Ectodermal cell (in vitro differentiated cells): ENCODE measurements at regions not wholly inside any gene's neighbourhood (a gene's known extent, or its start where the extent isn't known, plus 50 kb on each side); places are given as distances from the start of the nearest gene placed in this dataset.
"Not testable (repeated sequence)": the region's sequence is repeated elsewhere in the genome, so short reads cannot be mapped to it uniquely, and the experiment has no call there.

ENCODE experiments used
- H3K27ac ChIP-seq: 2 replicates; pipeline ENCODE4 v1.7.0; 2013; ENCODE audit warnings: mild to moderate bottlenecking, low read depth, low read length; ENCODE audit not compliant: insufficient read depth, poor library complexity, severe bottlenecking
- H3K27me3 ChIP-seq: 2 replicates; pipeline ENCODE4 v1.7.0; 2013; ENCODE audit warnings: mild to moderate bottlenecking, low read length; ENCODE audit not compliant: insufficient read depth, control insufficient read depth, poor library complexity, severe bottlenecking
- H3K36me3 ChIP-seq: one replicate; pipeline ENCODE4 v1.7.0; 2013; ENCODE audit warnings: low read length; ENCODE audit not compliant: control insufficient read depth, insufficient read depth
- H3K4me1 ChIP-seq: one replicate; pipeline ENCODE4 v1.7.0; 2013; ENCODE audit warnings: low read length; ENCODE audit not compliant: control insufficient read depth, insufficient read depth
- H3K4me3 ChIP-seq: 2 replicates; pipeline ENCODE4 v1.7.0; 2013; ENCODE audit warnings: low read depth, low read length, control low read depth; ENCODE audit not compliant: insufficient read depth
- H3K9me3 ChIP-seq: 2 replicates; pipeline ENCODE4 v1.7.0; 2013; ENCODE audit warnings: mild to moderate bottlenecking, low read length, moderate library complexity; ENCODE audit not compliant: control insufficient read depth
- WGBS, 2 experiments: methylation state at CpG; one replicate each; pipeline ENCODE4 v1.1.7; 2013; ENCODE audit warnings: missing lambda C conversion rate in 2 of 2; 5-methylcytosine and 5-hydroxymethylcytosine counted together

GRCh38 chr3:87461443-87461842 is 185.1 kb upstream of the POU1F1 start:
- Histone ChIP-seq H3K36me3 (no peaks in the 10 kb centered on the region), H3K9me3 (no peaks in the 10 kb centered on the region), H3K4me3 (no peak overlapping the region), H3K4me1 (peaks cover 5% of the 10 kb centered on the region), H3K27me3 (no peaks in the 10 kb centered on the region), H3K27ac (no peak overlapping the region)
- 93 to 98% methylated on average over 2 of the region's 2 CpGs for WGBS, 2 experiments

DNA sequence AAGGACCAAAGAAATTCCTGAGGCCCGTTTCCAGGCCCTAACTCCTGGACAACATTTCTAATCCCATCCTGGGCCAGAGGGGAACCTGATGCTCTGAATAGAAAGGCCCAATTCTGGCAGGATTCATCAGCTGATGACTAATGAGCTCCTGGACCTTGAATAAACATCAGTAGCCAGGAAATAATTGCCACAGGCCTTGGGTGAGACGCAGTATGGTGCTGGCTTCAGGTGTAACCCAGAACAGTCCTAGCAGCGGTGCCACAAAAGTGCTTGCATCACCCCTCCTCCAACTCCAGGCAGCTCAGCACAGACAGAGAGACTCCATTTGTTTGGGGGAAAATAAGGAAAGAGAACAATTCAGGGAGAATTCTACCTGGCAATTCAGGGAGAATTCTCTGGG is 184.7 kb upstream of the POU1F1 start:
- no peak overlapping the region for H3K27ac ChIP-seq
- no peaks in the 10 kb centered on the region for H3K36me3 ChIP-seq
- 76 to 86% methylated on average over 3 of the region's 3 CpGs for WGBS, 2 experiments
- H3K4me3 ChIP-seq: no peak overlapping the region
- H3K27me3 ChIP-seq: no peaks in the 10 kb centered on the region
- H3K9me3 ChIP-seq: no peaks in the 10 kb centered on the region
- H3K4me1 ChIP-seq: peaks cover 5% of the 10 kb centered on the region

DNA sequence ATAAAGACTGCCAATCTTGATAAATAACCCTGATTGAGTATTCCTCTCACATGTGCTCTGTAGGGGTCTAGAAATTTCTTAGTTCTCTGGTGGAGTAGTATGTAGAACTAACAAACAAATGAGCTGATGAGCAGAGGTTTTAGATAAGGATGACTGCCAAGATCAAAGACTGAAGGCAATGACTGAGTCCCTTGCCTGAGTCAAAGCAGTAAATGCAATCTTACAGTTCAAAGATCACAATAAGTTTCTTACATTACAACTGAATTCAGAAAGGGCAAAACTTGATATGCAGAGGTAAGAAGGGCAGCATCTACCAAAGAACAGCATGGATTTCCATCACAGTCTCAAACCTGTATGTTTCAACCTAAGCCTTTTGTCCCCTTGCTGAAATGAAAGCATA is 172.2 kb upstream of the POU1F1 start:
- Histone ChIP-seq H3K4me3 (no peak overlapping the region), H3K27me3 (no peaks in the 10 kb centered on the region), H3K27ac (no peak overlapping the region), H3K9me3 (no peaks in the 10 kb centered on the region), H3K36me3 (no peaks in the 10 kb centered on the region), H3K4me1 (no peaks in the 10 kb centered on the region)

- Histone ChIP-seq H3K4me3 (no peak overlapping the region), H3K27ac (no peak overlapping the region), H3K27me3 (no peaks in the 10 kb centered on the region), H3K36me3 (no peaks in the 10 kb centered on the region), H3K9me3 (no peaks in the 10 kb centered on the region), H3K4me1 (no peaks in the 10 kb centered on the region)
- 67 to 70% methylated on average over 5 of the region's 5 CpGs for WGBS, 2 experiments
Measured at GRCh38 chr3:87446849-87447387, 170.5 kb upstream of the POU1F1 start.

- WGBS, 2 experiments: 97% methylated on average over 3 of the region's 3 CpGs; no CpG with 5 or more reads in 1 of the 2 experiments
- Histone ChIP-seq H3K4me1 (no peaks in the 10 kb centered on the region), H3K36me3 (no peaks in the 10 kb centered on the region), H3K27ac (no peak overlapping the region), H3K9me3 (no peaks in the 10 kb centered on the region), H3K4me3 (no peak overlapping the region), H3K27me3 (no peaks in the 10 kb centered on the region)
Measured at GRCh38 chr3:87442470-87442869, 166.1 kb upstream of the POU1F1 start.

- no peaks in the 10 kb centered on the region for H3K36me3 ChIP-seq
- 91 to 100% methylated on average over 1 of the region's 1 CpG for WGBS, 2 experiments
- no peak overlapping the region for H3K4me3 ChIP-seq
- no peaks in the 10 kb centered on the region for H3K27me3 ChIP-seq
- H3K27ac ChIP-seq: no peak overlapping the region
- H3K9me3 ChIP-seq: no peaks in the 10 kb centered on the region
- no peaks in the 10 kb centered on the region for H3K4me1 ChIP-seq
Measured at GRCh38 chr3:87437765-87438164, 161.4 kb upstream of the POU1F1 start.

- Histone ChIP-seq H3K4me1 (no peaks in the 10 kb centered on the region), H3K27me3 (no peaks in the 10 kb centered on the region), H3K9me3 (no peaks in the 10 kb centered on the region), H3K27ac (no peak overlapping the region), H3K4me3 (no peak overlapping the region), H3K36me3 (no peaks in the 10 kb centered on the region)
- 87 to 100% methylated on average over 2 to 7 of the region's 7 CpGs for WGBS, 2 experiments
Measured at GRCh38 chr3:87436781-87437543, 160.6 kb upstream of the POU1F1 start.

GRCh38 chr3:87435926-87436620 is 159.7 kb upstream of the POU1F1 start:
- H3K36me3 ChIP-seq: no peaks in the 10 kb centered on the region
- H3K27ac ChIP-seq: no peak overlapping the region
- 42 to 50% methylated on average over 5 of the region's 5 CpGs for WGBS, 2 experiments
- H3K27me3 ChIP-seq: no peaks in the 10 kb centered on the region
- no peaks in the 10 kb centered on the region for H3K4me1 ChIP-seq
- H3K9me3 ChIP-seq: no peaks in the 10 kb centered on the region
- H3K4me3 ChIP-seq: no peak overlapping the region

DNA sequence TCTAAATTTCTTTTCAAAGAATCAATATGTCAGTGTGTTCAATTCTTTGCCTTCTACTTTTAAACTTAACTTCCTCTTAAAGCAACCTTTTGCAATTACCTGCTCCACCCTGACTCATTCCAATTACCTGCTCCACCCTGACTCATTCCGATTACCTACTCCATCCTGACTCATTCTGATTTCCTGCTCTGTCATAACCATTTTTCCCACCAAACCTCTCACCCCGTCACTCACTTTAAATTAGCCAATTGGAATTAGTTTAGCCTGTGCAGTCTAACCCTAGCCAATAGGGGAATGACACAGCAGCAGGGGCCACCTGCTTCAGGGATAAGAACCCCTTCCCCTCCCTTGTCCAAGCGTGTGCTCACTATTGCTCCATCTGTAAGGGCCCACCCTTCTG is 157.1 kb upstream of the POU1F1 start:
- not testable (repeated sequence) for H3K4me1 ChIP-seq, H3K36me3 ChIP-seq, H3K9me3 ChIP-seq, H3K27ac ChIP-seq, H3K27me3 ChIP-seq, H3K4me3 ChIP-seq
- 95 to 96% methylated on average over 3 of the region's 3 CpGs for WGBS, 2 experiments

GRCh38 chr3:87426918-87427317 is 150.5 kb upstream of the POU1F1 start:
- 92 to 93% methylated on average over 2 of the region's 2 CpGs for WGBS, 2 experiments
- Histone ChIP-seq H3K36me3 (no peaks in the 10 kb centered on the region), H3K27me3 (no peaks in the 10 kb centered on the region), H3K4me3 (no peak overlapping the region), H3K9me3 (no peaks in the 10 kb centered on the region), H3K4me1 (no peaks in the 10 kb centered on the region), H3K27ac (no peak overlapping the region)
